GM23248 (cell line): ENCODE measurements at regions not wholly inside any gene's neighbourhood (a gene's known extent, or its start where the extent isn't known, plus 50 kb on each side); places are given as distances from the start of the nearest gene placed in this dataset.

Experiments used
- EZH2 ChIP-seq: fragments of 200-600 bp; sonication (generic); IDR thresholded peaks from 2 replicates; pipeline ENCODE4 v1.6.1; 2018; ENCODE audit warnings: antibody characterized with exemption, mild to moderate bottlenecking; ENCODE audit not compliant: insufficient read depth, poor library complexity, severe bottlenecking
- EZH2phosphoT487 ChIP-seq: fragments of 200-600 bp; sonication (generic); IDR thresholded peaks from 2 replicates; pipeline ENCODE4 v1.6.1; 2018; ENCODE audit warnings: antibody characterized with exemption, moderate library complexity, mild to moderate bottlenecking, low read depth; ENCODE audit not compliant: insufficient read depth

GRCh38 chr10:81792729-81793128 is 82.3 kb upstream of the NRG3 start:
- TF ChIP-seq EZH2 (no peak), EZH2phosphoT487 (no peak)
